Panc1 (cell line): ENCODE measurements at regions not wholly inside any gene's neighbourhood (a gene's known extent, or its start where the extent isn't known, plus 50 kb on each side); places are given as distances from the start of the nearest gene placed in this dataset.

Experiments used
- ATAC-seq: fragments of 200-7000 bp; cut with Tn5 transposase; 2 replicates; pipeline ENCODE4 v1.9.1; 2020; ENCODE audit warnings: mild to moderate bottlenecking, moderate library complexity
- BruUV-seq: library from RNA; stranded (reverse); fragments of 400-500 nt; replicated peaks from 2 replicates; lab custom pipeline; 2021; lab: Mats Ljungman, UMichigan
- CTCF ChIA-PET: fragments of 300-600 bp; sonication (Branson Sonifier 250); formaldehyde crosslinking; loops from one replicate; lab custom pipeline; 2022; ENCODE audit warnings: antibody characterized with exemption; lab: Charles Lee
- POLR2A ChIA-PET: fragments of 300-600 bp; sonication (Branson Sonifier 250); formaldehyde crosslinking; loops from one replicate; lab custom pipeline; 2022; ENCODE audit warnings: antibody characterized with exemption; lab: Charles Lee
- DNase-seq: peaks from one replicate; pipeline ENCODE4 v3.0.0-alpha.2; 2010; ENCODE audit warnings: low read depth, low spot score
- H3K27ac ChIP-seq: 2 replicates; pipeline ENCODE4 v1.5.1; 2011; ENCODE audit warnings: mild to moderate bottlenecking, low read length, inconsistent platforms
- H3K27me3 ChIP-seq: fragments of 200-500 bp; sonication (Bioruptor generic); 2 replicates; pipeline ENCODE4 v1.6.0; 2014; ENCODE audit warnings: low read length, inconsistent platforms; ENCODE audit not compliant: control insufficient read depth, insufficient read depth
- H3K36me3 ChIP-seq: fragments of 200-500 bp; sonication (Bioruptor generic); 2 replicates; pipeline ENCODE4 v1.5.1; 2014; ENCODE audit warnings: inconsistent platforms, mild to moderate bottlenecking, low read length, moderate library complexity; ENCODE audit not compliant: control insufficient read depth, insufficient read depth
- H3K4me1 ChIP-seq: 2 replicates; pipeline ENCODE4 v1.5.1; 2011; ENCODE audit warnings: inconsistent platforms, mild to moderate bottlenecking, low read length, moderate library complexity; ENCODE audit not compliant: control insufficient read depth, insufficient read depth
- H3K4me3 ChIP-seq, 2 experiments: 2 replicates each; pipeline ENCODE4 v1.5.1; 2011 to 2012; ENCODE audit warnings: low read depth in 2 of 2, low read length in 2 of 2, mild to moderate bottlenecking in 2 of 2, inconsistent platforms in 1 of 2, moderate library complexity in 1 of 2
- H3K9me3 ChIP-seq: fragments of 200-500 bp; sonication (Bioruptor generic); 2 replicates; pipeline ENCODE4 v1.5.1; 2014; ENCODE audit warnings: low read depth, mild to moderate bottlenecking, inconsistent platforms, low read length, moderate library complexity; ENCODE audit not compliant: control insufficient read depth, insufficient read depth
- CTCF ChIP-seq: fragments of 450-650 bp; IDR thresholded peaks from 2 replicates; pipeline ENCODE4 v1.5.1; 2017; ENCODE audit warnings: mild to moderate bottlenecking
- POLR2AphosphoS5 ChIP-seq: IDR thresholded peaks from 2 replicates; pipeline ENCODE4 v1.6.1; 2012; ENCODE audit warnings: mild to moderate bottlenecking, low read depth, low read length, moderate library complexity
- REST ChIP-seq, 2 experiments: IDR thresholded peaks; 2 replicates each; pipeline ENCODE4 v1.6.1; 2011 to 2012; ENCODE audit warnings: low read depth in 2 of 2, control low read depth in 1 of 2, low read length in 1 of 2, mild to moderate bottlenecking in 1 of 2, moderate library complexity in 1 of 2; ENCODE audit not compliant: insufficient read depth in 1 of 2
- SIN3A ChIP-seq: IDR thresholded peaks from 2 replicates; pipeline ENCODE4 v1.6.1; 2012; ENCODE audit warnings: low read depth, mild to moderate bottlenecking, low read length, moderate library complexity, borderline replicate concordance; ENCODE audit not compliant: insufficient read depth
- TCF7L2 ChIP-seq: IDR thresholded peaks from 2 replicates; pipeline ENCODE4 v1.6.1; 2011; ENCODE audit warnings: mild to moderate bottlenecking, low read depth, low read length, inconsistent platforms
- in situ Hi-C: cut with HindIII; loops from 2 replicates; pipeline ENCODE4 v1.10.0; 2016; ENCODE audit warnings: low sequenced_read_pairs, low pct_unique_long_range_greater_than_20kb
- intact Hi-C: fragments of 100-400 bp; cut with micrococcal nuclease; formaldehyde crosslinking; loops from one replicate; pipeline ENCODE4 v1.10.0; 2022; ENCODE audit not compliant: unreplicated experiment

GRCh38 chr5:147145328-147145727 is 89.5 kb upstream of the STK32A start:
- no peaks in the 10 kb centered on the region; the same call in 1 of the 2 replicates for H3K9me3 ChIP-seq
- no peaks in the 10 kb centered on the region for H3K4me1 ChIP-seq
- TF ChIP-seq REST (IDR thresholded peaks at IDR 0.05; ENCODE audit: insufficient read depth in 1 of 2, low read depth in 2 of 2, low read length in 1 of 2) (no peak), TCF7L2 (no peak), SIN3A (no peak), POLR2AphosphoS5 (no peak), CTCF (no peak)
- CTCF ChIA-PET = no interaction called here
- in situ Hi-C loops = no loop called here
- intact Hi-C loops = no loop called here
- H3K36me3 ChIP-seq = no peaks in the 10 kb centered on the region
- ATAC-seq = no peak
- no TSS peak for BruUV-seq
- no peak overlapping the region for H3K27ac ChIP-seq
- POLR2A ChIA-PET = no interaction called here
- H3K4me3 ChIP-seq = no peak overlapping the region
- no peaks in the 10 kb centered on the region for H3K27me3 ChIP-seq
- DNase-seq = no peak

- Histone ChIP-seq H3K27ac (no peak overlapping the region), H3K9me3 (no peaks in the 10 kb centered on the region; the same call in 1 of the 2 replicates), H3K36me3 (no peaks in the 10 kb centered on the region), H3K4me1 (no peaks in the 10 kb centered on the region), H3K4me3 (no peak overlapping the region), H3K27me3 (no peaks in the 10 kb centered on the region)
- ATAC-seq (no peak), DNase-seq (no peak)
- no peak for TF ChIP-seq CTCF
- no peak for TF ChIP-seq TCF7L2
- no peak for TF ChIP-seq POLR2AphosphoS5
- TF ChIP-seq SIN3A = no peak
- TF ChIP-seq REST (IDR thresholded peaks at IDR 0.05; ENCODE audit: insufficient read depth in 1 of 2, low read depth in 2 of 2, low read length in 1 of 2) = no peak
- intact Hi-C loops = no loop called here
- ChIA-PET POLR2A (no interaction called here), CTCF (no interaction called here)
- in situ Hi-C loops = no loop called here
- BruUV-seq = no TSS peak
Measured at GRCh38 chr5:147148715-147149114, 86.1 kb upstream of the STK32A start.
